ENCODE measurements at regions not wholly inside any gene's neighbourhood (a gene's known extent, or its start where the extent isn't known, plus 50 kb on each side); places are given as distances from the start of the nearest gene placed in this dataset.
"Not testable (repeated sequence)": the region's sequence is repeated elsewhere in the genome, so short reads cannot be mapped to it uniquely, and the experiment has no call there.

DNA sequence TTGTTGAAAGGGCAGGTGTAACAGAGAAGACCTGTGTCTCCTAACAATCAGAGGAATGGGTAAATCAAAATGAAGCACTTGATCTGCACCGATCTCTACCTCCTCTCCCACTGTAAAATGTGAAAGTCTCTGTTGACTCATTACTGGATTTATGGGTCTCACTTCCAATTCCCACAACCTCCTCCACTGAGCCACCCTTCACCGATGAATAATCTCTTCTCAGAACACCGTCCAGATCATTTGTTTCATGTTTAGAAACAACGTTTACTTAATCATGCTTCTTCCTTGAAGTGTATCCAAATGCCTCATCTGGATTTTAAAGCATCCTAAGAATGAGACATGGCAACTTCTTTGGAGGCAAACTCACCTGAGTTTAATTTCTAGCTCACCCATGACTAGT is 643.6 kb downstream of the ETS1 start:
- no peak overlapping the region for H3K4me3 ChIP-seq (ENCODE audit: control extremely low read depth in 1 of 5, extremely low read depth in 1 of 5, insufficient read depth in 1 of 5, low read depth in 2 of 5, low read length in 4 of 5)
- no peaks in the 10 kb centered on the region for H3K9me3 ChIP-seq (ENCODE audit: control extremely low read depth in 1 of 3, control insufficient read depth in 2 of 3, insufficient read depth in 1 of 3, low read length in 2 of 3)
- peaks cover 5% of the 10 kb centered on the region for H3K27me3 Mint-ChIP-seq
- H3K4me1 ChIP-seq (ENCODE audit: control insufficient read depth in 2 of 2, insufficient read depth in 2 of 2, low read length in 2 of 2), result no peaks in the 10 kb centered on the region
- TF ChIP-seq EZH2 (IDR thresholded peaks at IDR 0.05; ENCODE audit: borderline replicate concordance, insufficient read depth, low read depth, low read length, poor library complexity, severe bottlenecking) (no peak), CTCF (IDR thresholded peaks at IDR 0.05) (no peak)
- intact Hi-C loops (cut with micrococcal nuclease), result no loop called here
- H3K9me3 Mint-ChIP-seq (ENCODE audit: insufficient read depth), result no peaks in the 10 kb centered on the region
- H4K20me1 ChIP-seq (ENCODE audit: control insufficient read depth, insufficient read depth, low read length, poor library complexity, severe bottlenecking), result no peaks in the 10 kb centered on the region
- H3K4me1 Mint-ChIP-seq, result no peaks in the 10 kb centered on the region
- H3K4me3 Mint-ChIP-seq, result no peak overlapping the region
- ChIA-PET POLR2A (no interaction called here), CTCF (no interaction called here)
- H3K36me3 ChIP-seq (replicated peaks in 1 of 2; ENCODE audit: control extremely low read depth in 1 of 2, control insufficient read depth in 1 of 2, extremely low read depth in 1 of 2, insufficient read depth in 2 of 2, low read length in 1 of 2), result no peaks in the 10 kb centered on the region
- H3K27ac Mint-ChIP-seq, result no peak overlapping the region
- no peak overlapping the region for H2AFZ ChIP-seq (ENCODE audit: insufficient read depth, low read depth, low read length, poor library complexity, severe bottlenecking)
- 75% methylated on average over 4 of the region's 4 CpGs for WGBS (ENCODE audit: insufficient coverage)
- H3K79me2 ChIP-seq (ENCODE audit: control insufficient read depth, insufficient read depth, low read length), result no peaks in the 10 kb centered on the region
- ATAC-seq (ENCODE audit: low read depth) (no peak), DNase-seq (no peak)
- H3K27ac ChIP-seq (ENCODE audit: low read length in 2 of 2), result no peak overlapping the region
- no peak overlapping the region for H3K9ac ChIP-seq (ENCODE audit: low read length)
- no peak overlapping the region for H3K4me2 ChIP-seq (replicated peaks; ENCODE audit: low read depth, low read length, poor library complexity, severe bottlenecking)
- no peaks in the 10 kb centered on the region for H3K27me3 ChIP-seq (replicated peaks in 1 of 4; ENCODE audit: control extremely low read depth in 1 of 4, control insufficient read depth in 3 of 4, insufficient read depth in 4 of 4, low read length in 3 of 4)

DNA sequence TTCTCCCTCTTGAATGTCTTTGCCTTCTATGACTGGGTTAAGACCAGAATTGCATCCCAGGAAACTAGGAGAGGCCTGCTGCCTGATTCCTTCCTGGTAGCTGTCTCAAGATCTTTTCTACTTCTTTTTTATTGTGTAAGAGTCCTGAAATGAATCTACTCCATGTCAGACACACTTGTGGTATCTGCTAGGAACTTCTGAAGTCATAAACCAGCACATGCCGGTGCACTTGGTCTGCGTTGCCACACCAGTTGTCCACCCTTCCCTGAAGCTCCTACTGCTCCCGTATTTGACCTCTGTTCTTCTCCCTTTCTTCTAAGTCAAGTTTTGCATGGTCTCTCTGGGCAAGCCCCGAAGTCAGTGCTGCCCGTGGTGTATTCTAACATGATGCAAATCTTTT is 644.2 kb downstream of the ETS1 start:
- H3K4me3 Mint-ChIP-seq, result no peak overlapping the region
- 83% methylated on average over 3 of the region's 5 CpGs for WGBS (ENCODE audit: insufficient coverage)
- intact Hi-C loops (cut with micrococcal nuclease), result no loop called here
- Histone ChIP-seq H3K36me3 (replicated peaks in 1 of 2; ENCODE audit: control extremely low read depth in 1 of 2, control insufficient read depth in 1 of 2, extremely low read depth in 1 of 2, insufficient read depth in 2 of 2, low read length in 1 of 2) (no peaks in the 10 kb centered on the region), H3K27ac (ENCODE audit: low read length in 2 of 2) (no peak overlapping the region), H3K4me3 (ENCODE audit: control extremely low read depth in 1 of 5, extremely low read depth in 1 of 5, insufficient read depth in 1 of 5, low read depth in 2 of 5, low read length in 4 of 5) (no peak overlapping the region), H3K9me3 (ENCODE audit: control extremely low read depth in 1 of 3, control insufficient read depth in 2 of 3, insufficient read depth in 1 of 3, low read length in 2 of 3) (no peaks in the 10 kb centered on the region), H3K4me1 (ENCODE audit: control insufficient read depth in 2 of 2, insufficient read depth in 2 of 2, low read length in 2 of 2) (no peaks in the 10 kb centered on the region), H3K27me3 (replicated peaks in 1 of 4; ENCODE audit: control extremely low read depth in 1 of 4, control insufficient read depth in 3 of 4, insufficient read depth in 4 of 4, low read length in 3 of 4) (no peaks in the 10 kb centered on the region), H3K4me2 (replicated peaks; ENCODE audit: low read depth, low read length, poor library complexity, severe bottlenecking) (no peak overlapping the region), H4K20me1 (ENCODE audit: control insufficient read depth, insufficient read depth, low read length, poor library complexity, severe bottlenecking) (no peaks in the 10 kb centered on the region), H3K9ac (ENCODE audit: low read length) (no peak overlapping the region), H3K79me2 (ENCODE audit: control insufficient read depth, insufficient read depth, low read length) (no peaks in the 10 kb centered on the region), H2AFZ (ENCODE audit: insufficient read depth, low read depth, low read length, poor library complexity, severe bottlenecking) (no peak overlapping the region)
- no peaks in the 10 kb centered on the region for H3K9me3 Mint-ChIP-seq (ENCODE audit: insufficient read depth)
- ATAC-seq (ENCODE audit: low read depth) (no peak), DNase-seq (no peak)
- no peaks in the 10 kb centered on the region for H3K4me1 Mint-ChIP-seq
- peaks cover 5% of the 10 kb centered on the region for H3K27me3 Mint-ChIP-seq
- ChIA-PET CTCF (no interaction called here), POLR2A (no interaction called here)
- TF ChIP-seq EZH2 (IDR thresholded peaks at IDR 0.05; ENCODE audit: borderline replicate concordance, insufficient read depth, low read depth, low read length, poor library complexity, severe bottlenecking) (no peak), CTCF (IDR thresholded peaks at IDR 0.05) (no peak)
- H3K27ac Mint-ChIP-seq, result no peak overlapping the region

DNA sequence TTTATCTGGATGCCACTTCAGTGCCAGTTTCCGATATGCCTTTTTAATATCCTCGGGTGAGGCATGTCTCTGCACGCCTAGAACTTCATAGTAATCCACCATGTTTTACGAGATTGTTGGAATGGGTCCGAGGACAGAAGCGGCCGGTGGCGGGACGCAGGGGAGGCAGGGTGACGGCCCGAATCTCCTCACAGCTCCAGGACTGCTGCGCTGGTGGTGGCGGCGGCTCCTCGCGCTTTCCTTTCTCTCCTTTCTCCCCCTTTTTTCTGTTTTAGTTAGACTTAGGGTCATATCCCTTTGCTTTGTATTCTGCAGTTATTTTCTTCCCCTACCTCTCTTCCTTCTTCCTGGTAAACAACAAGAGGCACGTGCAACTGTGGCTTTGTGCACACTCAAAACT is 645.8 kb downstream of the ETS1 start:
- H3K4me2 ChIP-seq (replicated peaks; ENCODE audit: low read depth, low read length, poor library complexity, severe bottlenecking); H3K27ac Mint-ChIP-seq; H2AFZ ChIP-seq (ENCODE audit: insufficient read depth, low read depth, low read length, poor library complexity, severe bottlenecking); H3K4me3 Mint-ChIP-seq; H3K36me3 ChIP-seq (replicated peaks in 1 of 2; ENCODE audit: control extremely low read depth in 1 of 2, control insufficient read depth in 1 of 2, extremely low read depth in 1 of 2, insufficient read depth in 2 of 2, low read length in 1 of 2); H3K4me3 ChIP-seq (ENCODE audit: control extremely low read depth in 1 of 5, extremely low read depth in 1 of 5, insufficient read depth in 1 of 5, low read depth in 2 of 5, low read length in 4 of 5); H3K9ac ChIP-seq (ENCODE audit: low read length); H4K20me1 ChIP-seq (ENCODE audit: control insufficient read depth, insufficient read depth, low read length, poor library complexity, severe bottlenecking); DNase-seq; H3K27ac ChIP-seq (ENCODE audit: low read length in 2 of 2); H3K4me1 ChIP-seq (ENCODE audit: control insufficient read depth in 2 of 2, insufficient read depth in 2 of 2, low read length in 2 of 2); H3K9me3 ChIP-seq (ENCODE audit: control extremely low read depth in 1 of 3, control insufficient read depth in 2 of 3, insufficient read depth in 1 of 3, low read length in 2 of 3); H3K79me2 ChIP-seq (ENCODE audit: control insufficient read depth, insufficient read depth, low read length); H3K4me1 Mint-ChIP-seq; H3K27me3 ChIP-seq (replicated peaks in 1 of 4; ENCODE audit: control extremely low read depth in 1 of 4, control insufficient read depth in 3 of 4, insufficient read depth in 4 of 4, low read length in 3 of 4); CTCF ChIA-PET; POLR2A ChIA-PET; intact Hi-C loops (cut with micrococcal nuclease); H3K27me3 Mint-ChIP-seq; H3K9me3 Mint-ChIP-seq (ENCODE audit: insufficient read depth): not testable (repeated sequence)
- ATAC-seq (ENCODE audit: low read depth), result peak; percentile 65
- WGBS (ENCODE audit: insufficient coverage), result 93% methylated on average over 12 of the region's 17 CpGs

All from B cell (primary cell).